HEK293 (cell line): ENCODE measurements at regions not wholly inside any gene's neighbourhood (a gene's known extent, or its start where the extent isn't known, plus 50 kb on each side); places are given as distances from the start of the nearest gene placed in this dataset.

ENCODE experiments used
- KLF16 ChIP-seq: fragments of 450-650 bp; formaldehyde crosslinking; IDR thresholded peaks from 2 replicates; pipeline ENCODE4 v1.5.1; 2017; ENCODE audit warnings: missing biosample characterization, missing genetic modification characterization
- ZNF510 ChIP-seq: fragments of 450-650 bp; formaldehyde crosslinking; IDR thresholded peaks from 2 replicates; pipeline ENCODE4 v1.5.1; 2018; ENCODE audit warnings: mild to moderate bottlenecking, missing genetic modification characterization, missing biosample characterization; ENCODE audit not compliant: insufficient replicate concordance
- ZNF624 ChIP-seq: fragments of 450-650 bp; formaldehyde crosslinking; IDR thresholded peaks from 2 replicates; pipeline ENCODE4 v1.5.1; 2017; ENCODE audit warnings: missing biosample characterization, missing genetic modification characterization
- TF ChIP-seq, protein P1 (sequence below): fragments of 450-650 bp; formaldehyde crosslinking; IDR thresholded peaks from 2 replicates; pipeline ENCODE4 v1.5.1; 2016; ENCODE audit warnings: missing biosample characterization, missing genetic modification characterization

DNA sequence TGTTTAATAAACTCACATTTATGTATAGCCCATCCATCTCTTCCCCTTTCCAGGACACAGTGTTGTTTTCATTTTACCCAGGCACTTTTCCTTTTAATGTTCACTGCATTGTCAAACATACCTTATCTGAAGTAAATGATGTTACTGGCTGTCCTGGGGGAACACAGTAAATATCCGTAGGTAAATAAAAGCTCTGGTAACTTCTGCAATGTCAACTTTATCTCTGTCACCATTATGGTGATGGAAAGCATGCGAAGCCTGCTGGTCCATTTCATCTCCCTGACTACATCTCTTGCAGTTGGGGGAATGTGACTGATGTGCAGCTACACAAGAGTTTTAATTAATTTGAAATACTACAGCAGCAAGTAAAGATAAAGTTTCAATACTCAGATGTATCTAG, 1162.1 kb upstream of the SEMA6A start:
- TF ChIP-seq, protein P1, sequence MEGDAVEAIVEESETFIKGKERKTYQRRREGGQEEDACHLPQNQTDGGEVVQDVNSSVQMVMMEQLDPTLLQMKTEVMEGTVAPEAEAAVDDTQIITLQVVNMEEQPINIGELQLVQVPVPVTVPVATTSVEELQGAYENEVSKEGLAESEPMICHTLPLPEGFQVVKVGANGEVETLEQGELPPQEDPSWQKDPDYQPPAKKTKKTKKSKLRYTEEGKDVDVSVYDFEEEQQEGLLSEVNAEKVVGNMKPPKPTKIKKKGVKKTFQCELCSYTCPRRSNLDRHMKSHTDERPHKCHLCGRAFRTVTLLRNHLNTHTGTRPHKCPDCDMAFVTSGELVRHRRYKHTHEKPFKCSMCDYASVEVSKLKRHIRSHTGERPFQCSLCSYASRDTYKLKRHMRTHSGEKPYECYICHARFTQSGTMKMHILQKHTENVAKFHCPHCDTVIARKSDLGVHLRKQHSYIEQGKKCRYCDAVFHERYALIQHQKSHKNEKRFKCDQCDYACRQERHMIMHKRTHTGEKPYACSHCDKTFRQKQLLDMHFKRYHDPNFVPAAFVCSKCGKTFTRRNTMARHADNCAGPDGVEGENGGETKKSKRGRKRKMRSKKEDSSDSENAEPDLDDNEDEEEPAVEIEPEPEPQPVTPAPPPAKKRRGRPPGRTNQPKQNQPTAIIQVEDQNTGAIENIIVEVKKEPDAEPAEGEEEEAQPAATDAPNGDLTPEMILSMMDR (tag by site-specific recombination) = no peak
- TF ChIP-seq ZNF510 = no peak
- TF ChIP-seq ZNF624 (tag by site-specific recombination) = no peak
- TF ChIP-seq KLF16 (tag by site-specific recombination) = no peak
